ENCODE measurements at regions not wholly inside any gene's neighbourhood (a gene's known extent, or its start where the extent isn't known, plus 50 kb on each side); places are given as distances from the start of the nearest gene placed in this dataset.
A peak's percentile ranks its signal among the peaks of the same experiment; 100 is the strongest.

- TF ChIP-seq CDX4 (CRISPR knock-in tag; IDR thresholded peaks at IDR 0.05; ENCODE audit: borderline replicate concordance) (no peak), SP1 (CRISPR knock-in tag; conservative IDR thresholded peaks at IDR 0.05) (no peak), CBFB (CRISPR knock-in tag; IDR thresholded peaks at IDR 0.05; ENCODE audit: low read depth) (no peak), CTCF (IDR thresholded peaks at IDR 0.05) (peak; percentile 61), ZNF512 (CRISPR knock-in tag; IDR thresholded peaks at IDR 0.05; ENCODE audit: borderline replicate concordance) (no peak), EMX1 (CRISPR knock-in tag; IDR thresholded peaks at IDR 0.05) (no peak), SOX15 (CRISPR knock-in tag; IDR thresholded peaks at IDR 0.05) (no peak), RORB (CRISPR knock-in tag; IDR thresholded peaks at IDR 0.05) (no peak), ZNF423 (CRISPR knock-in tag; IDR thresholded peaks at IDR 0.05) (no peak), MYBL2 (CRISPR knock-in tag; IDR thresholded peaks at IDR 0.05) (no peak), ATF1 (CRISPR knock-in tag; IDR thresholded peaks at IDR 0.05) (no peak), CREB1 (CRISPR knock-in tag; IDR thresholded peaks at IDR 0.05) (no peak), ZNF138 (CRISPR knock-in tag; conservative IDR thresholded peaks at IDR 0.05) (no peak)
Measured at GRCh38 chr10:105950410-105950809, 1214.1 kb downstream of the SORCS1 start.
